ENCODE measurements at regions not wholly inside any gene's neighbourhood (a gene's known extent, or its start where the extent isn't known, plus 50 kb on each side); places are given as distances from the start of the nearest gene placed in this dataset. TPM values are rescaled to one million over a fixed set of nuclear protein-coding genes. Genes with fewer than 3 reads are reported as not detected.

Small RNAs in the stretch of these regions (small RNA-seq; reads per million reads assigned to genes)
- not detected for gene RPS27P20
